Fibroblast of lung (primary cell): ENCODE measurements at regions not wholly inside any gene's neighbourhood (a gene's known extent, or its start where the extent isn't known, plus 50 kb on each side); places are given as distances from the start of the nearest gene placed in this dataset.

Experiments
- DNase-seq, 2 donors: peaks; one replicate each; pipeline versions ENCODE4 v3.0.0 to v3.0.0-alpha.2; 2010; ENCODE audit warnings: low read depth in 2 of 2
- H2AFZ ChIP-seq: 2 replicates; pipeline ENCODE4 v1.5.1; 2012; ENCODE audit warnings: low read length, control low read depth, inconsistent platforms
- H3K27ac ChIP-seq: 2 replicates; pipeline ENCODE4 v1.5.1; 2011; ENCODE audit warnings: low read length, control low read depth; ENCODE audit not compliant: insufficient read depth
- H3K27me3 ChIP-seq: 2 replicates; pipeline ENCODE4 v1.5.1; 2011; ENCODE audit warnings: mild to moderate bottlenecking, low read length; ENCODE audit not compliant: control insufficient read depth, insufficient read depth
- H3K36me3 ChIP-seq: 2 replicates; pipeline ENCODE4 v1.5.1; 2011; ENCODE audit warnings: low read length; ENCODE audit not compliant: control insufficient read depth, insufficient read depth
- H3K4me1 ChIP-seq: 2 replicates; pipeline ENCODE4 v1.5.1; 2011; ENCODE audit warnings: low read length; ENCODE audit not compliant: control insufficient read depth, insufficient read depth; ENCODE audit errors: extremely low read depth
- H3K4me2 ChIP-seq: 2 replicates; pipeline ENCODE4 v1.5.1; 2011; ENCODE audit warnings: low read length, control low read depth; ENCODE audit not compliant: insufficient read depth; ENCODE audit errors: extremely low read depth
- H3K4me3 ChIP-seq, 4 experiments: fragments of 200-600 bp in 1 of 4; sonication (generic) in 1 of 4; replicated peaks in 1 of 4; 2 replicates each; pipeline ENCODE4 v1.5.1; 2011 to 2016; ENCODE audit warnings: low read length in 4 of 4, low read depth in 3 of 4, mild to moderate bottlenecking in 3 of 4, control low read depth in 2 of 4, inconsistent platforms in 1 of 4, mixed read lengths in 1 of 4; ENCODE audit not compliant: insufficient read depth in 1 of 4; ENCODE audit errors: control extremely low read depth in 1 of 4
- H3K79me2 ChIP-seq: 2 replicates; pipeline ENCODE4 v1.5.1; 2012; ENCODE audit warnings: mild to moderate bottlenecking, low read length, inconsistent platforms; ENCODE audit not compliant: control insufficient read depth, insufficient read depth
- H3K9ac ChIP-seq: 2 replicates; pipeline ENCODE4 v1.5.1; 2011; ENCODE audit warnings: mild to moderate bottlenecking, low read length, control low read depth; ENCODE audit not compliant: insufficient read depth
- H3K9me3 ChIP-seq: 2 replicates; pipeline ENCODE4 v1.5.1; 2012; ENCODE audit warnings: low read depth, low read length; ENCODE audit not compliant: control insufficient read depth, insufficient read depth
- H4K20me1 ChIP-seq: 2 replicates; pipeline ENCODE4 v1.5.1; 2011; ENCODE audit warnings: low read length; ENCODE audit not compliant: control insufficient read depth, insufficient read depth; ENCODE audit errors: extremely low read depth
- EZH2 ChIP-seq: IDR thresholded peaks from 2 replicates; pipeline ENCODE4 v1.5.1; 2012; ENCODE audit warnings: low read length, control low read depth, mild to moderate bottlenecking; ENCODE audit errors: missing control alignments
- TF ChIP-seq, protein P1 (sequence below), 2 donors: IDR thresholded peaks in 1 of 2; conservative IDR thresholded peaks in 1 of 2; 1 replicate in 1 of 2; 2 replicates in 1 of 2; pipeline ENCODE4 v1.5.1; 2011 to 2012; ENCODE audit warnings: low read length in 2 of 2, control low read depth in 1 of 2, inconsistent platforms in 1 of 2, low read depth in 1 of 2, mild to moderate bottlenecking in 1 of 2

DNA sequence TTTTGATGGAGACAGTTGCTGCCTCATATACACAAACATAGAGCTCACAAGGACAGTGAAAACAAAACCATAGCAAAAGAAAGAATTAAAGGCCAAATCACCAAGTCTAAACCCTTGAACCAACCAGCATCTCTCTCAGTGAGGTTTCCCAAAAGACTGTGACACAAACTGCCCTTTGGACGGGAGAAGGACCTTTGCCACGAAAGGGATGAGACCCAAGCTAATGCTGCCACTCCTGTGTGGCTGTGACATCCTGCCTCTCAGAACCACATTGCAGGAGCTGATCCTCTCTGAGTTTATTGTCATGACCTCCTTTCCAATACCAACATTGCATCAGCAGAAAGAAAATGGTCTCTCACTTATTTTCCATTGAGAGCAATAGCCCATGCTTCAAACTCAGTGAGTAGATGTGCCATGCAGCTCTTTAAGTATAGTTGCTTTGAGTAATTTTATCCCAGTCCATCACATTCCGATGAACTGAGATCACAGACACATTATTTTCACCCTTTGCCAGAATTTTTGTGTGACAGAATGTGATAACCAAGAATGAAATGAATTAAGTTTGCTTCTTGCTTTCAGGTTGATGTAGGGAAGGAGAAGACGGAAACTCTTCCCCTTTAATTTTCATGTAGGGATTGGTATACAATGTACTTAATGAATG, 133.5 kb upstream of the IRS2 start:
- H2AFZ ChIP-seq, result no peak overlapping the region
- H3K36me3 ChIP-seq, result no peaks in the 10 kb centered on the region
- H3K27me3 ChIP-seq, result no peaks in the 10 kb centered on the region
- H4K20me1 ChIP-seq, result no peaks in the 10 kb centered on the region
- no peak overlapping the region for H3K4me2 ChIP-seq
- no peaks in the 10 kb centered on the region for H3K9me3 ChIP-seq
- peak; percentile 25 to 59 for DNase-seq
- TF ChIP-seq, protein P1, sequence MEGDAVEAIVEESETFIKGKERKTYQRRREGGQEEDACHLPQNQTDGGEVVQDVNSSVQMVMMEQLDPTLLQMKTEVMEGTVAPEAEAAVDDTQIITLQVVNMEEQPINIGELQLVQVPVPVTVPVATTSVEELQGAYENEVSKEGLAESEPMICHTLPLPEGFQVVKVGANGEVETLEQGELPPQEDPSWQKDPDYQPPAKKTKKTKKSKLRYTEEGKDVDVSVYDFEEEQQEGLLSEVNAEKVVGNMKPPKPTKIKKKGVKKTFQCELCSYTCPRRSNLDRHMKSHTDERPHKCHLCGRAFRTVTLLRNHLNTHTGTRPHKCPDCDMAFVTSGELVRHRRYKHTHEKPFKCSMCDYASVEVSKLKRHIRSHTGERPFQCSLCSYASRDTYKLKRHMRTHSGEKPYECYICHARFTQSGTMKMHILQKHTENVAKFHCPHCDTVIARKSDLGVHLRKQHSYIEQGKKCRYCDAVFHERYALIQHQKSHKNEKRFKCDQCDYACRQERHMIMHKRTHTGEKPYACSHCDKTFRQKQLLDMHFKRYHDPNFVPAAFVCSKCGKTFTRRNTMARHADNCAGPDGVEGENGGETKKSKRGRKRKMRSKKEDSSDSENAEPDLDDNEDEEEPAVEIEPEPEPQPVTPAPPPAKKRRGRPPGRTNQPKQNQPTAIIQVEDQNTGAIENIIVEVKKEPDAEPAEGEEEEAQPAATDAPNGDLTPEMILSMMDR (conservative IDR thresholded peaks at IDR 0.05 in 1 of 2, IDR thresholded peaks at IDR 0.05 in 1 of 2; ENCODE audit: low read depth in 1 of 2, low read length in 2 of 2), result no peak
- no peak for TF ChIP-seq EZH2
- no peak overlapping the region for H3K9ac ChIP-seq
- no peaks in the 10 kb centered on the region for H3K79me2 ChIP-seq
- H3K4me3 ChIP-seq, result no peak overlapping the region
- no peak overlapping the region for H3K27ac ChIP-seq
- peaks cover 2% of the 10 kb centered on the region for H3K4me1 ChIP-seq

DNA sequence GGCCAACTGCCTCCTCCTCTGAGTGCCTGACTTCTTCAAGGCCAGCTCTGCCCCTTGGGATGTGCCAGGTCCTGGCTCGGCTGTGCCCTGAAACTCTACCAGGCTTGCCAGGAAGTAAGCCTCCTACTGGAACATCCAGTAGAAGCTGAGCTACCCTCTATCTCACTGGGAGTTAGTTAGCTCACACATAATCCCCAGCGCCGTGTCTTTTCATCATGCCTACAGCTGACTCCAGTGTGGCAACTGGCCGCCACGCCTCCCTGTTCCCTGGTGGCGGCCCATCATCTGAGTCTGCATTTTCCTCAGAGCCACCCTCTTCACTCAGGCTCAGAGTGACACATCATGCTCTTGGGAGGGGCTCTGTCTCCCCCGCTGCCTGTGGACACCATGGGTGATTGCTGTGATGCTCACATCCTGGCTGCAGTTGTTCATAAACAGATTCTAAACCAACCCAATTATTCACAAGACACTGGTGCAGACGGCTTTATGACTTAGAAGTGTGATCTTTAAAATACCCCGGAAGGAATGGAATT, 131.9 kb upstream of the IRS2 start:
- no peak overlapping the region for H3K4me3 ChIP-seq
- peaks cover 2% of the 10 kb centered on the region for H3K4me1 ChIP-seq
- no peak for TF ChIP-seq EZH2
- TF ChIP-seq, protein P1 (conservative IDR thresholded peaks at IDR 0.05 in 1 of 2, IDR thresholded peaks at IDR 0.05 in 1 of 2; ENCODE audit: low read depth in 1 of 2, low read length in 2 of 2), result no peak
- H3K27me3 ChIP-seq, result no peaks in the 10 kb centered on the region
- no peak overlapping the region for H3K9ac ChIP-seq
- DNase-seq, result peak in 1 of 2 donors; percentile 30
- H3K79me2 ChIP-seq, result no peaks in the 10 kb centered on the region
- no peak overlapping the region for H2AFZ ChIP-seq
- H3K9me3 ChIP-seq, result no peaks in the 10 kb centered on the region
- H3K27ac ChIP-seq, result no peak overlapping the region
- no peak overlapping the region for H3K4me2 ChIP-seq
- H3K36me3 ChIP-seq, result no peaks in the 10 kb centered on the region
- H4K20me1 ChIP-seq, result no peaks in the 10 kb centered on the region

GRCh38 chr13:109917422-109917821, 131.0 kb upstream of the IRS2 start:
- H3K79me2 ChIP-seq, result no peaks in the 10 kb centered on the region
- no peak overlapping the region for H3K27ac ChIP-seq
- no peak for DNase-seq
- TF ChIP-seq, protein P1 (conservative IDR thresholded peaks at IDR 0.05 in 1 of 2, IDR thresholded peaks at IDR 0.05 in 1 of 2; ENCODE audit: low read depth in 1 of 2, low read length in 2 of 2), result no peak
- no peak for TF ChIP-seq EZH2
- no peaks in the 10 kb centered on the region for H4K20me1 ChIP-seq
- no peak overlapping the region for H3K4me3 ChIP-seq
- H3K36me3 ChIP-seq, result no peaks in the 10 kb centered on the region
- H2AFZ ChIP-seq, result no peak overlapping the region
- H3K4me1 ChIP-seq, result peaks cover 2% of the 10 kb centered on the region
- no peaks in the 10 kb centered on the region for H3K9me3 ChIP-seq
- no peaks in the 10 kb centered on the region for H3K27me3 ChIP-seq
- H3K4me2 ChIP-seq, result no peak overlapping the region
- no peak overlapping the region for H3K9ac ChIP-seq
